H1 (cell line): ENCODE measurements at regions not wholly inside any gene's neighbourhood (a gene's known extent, or its start where the extent isn't known, plus 50 kb on each side); places are given as distances from the start of the nearest gene placed in this dataset.

Experiments used
- CTCF ChIP-seq, 3 experiments: IDR thresholded peaks; 1 replicate in 2 of 3; 2 replicates in 1 of 3; pipeline versions ENCODE4 v1.5.1 to v1.6.1; 2011; ENCODE audit warnings: low read length in 3 of 3, mild to moderate bottlenecking in 3 of 3, inconsistent platforms in 2 of 3, low read depth in 1 of 3, moderate library complexity in 1 of 3; ENCODE audit not compliant: insufficient read depth in 1 of 3; ENCODE audit errors: control extremely low read depth in 1 of 3
- USF2 ChIP-seq: IDR thresholded peaks from 2 replicates; pipeline ENCODE4 v1.6.1; 2011; ENCODE audit warnings: low read length, improper control_type of control experiment

GRCh38 chr2:83969085-83969484 lies 490.0 kb downstream of the SUCLG1 start (continued):
- TF ChIP-seq USF2, result no peak
- TF ChIP-seq CTCF (IDR thresholded peaks at IDR 0.05; ENCODE audit: control extremely low read depth in 1 of 3, insufficient read depth in 1 of 3, low read depth in 1 of 3, low read length in 3 of 3), result no peak
- TF ChIP-seq, all 59 proteins: peak for 0
